Loucy (cell line): ENCODE measurements at regions not wholly inside any gene's neighbourhood (a gene's known extent, or its start where the extent isn't known, plus 50 kb on each side); places are given as distances from the start of the nearest gene placed in this dataset.

Source experiments
- EZH2phosphoT487 ChIP-seq: fragments of 200-600 bp; IDR thresholded peaks from 2 replicates; pipeline ENCODE4 v1.6.1; 2018; ENCODE audit warnings: antibody characterized with exemption, mild to moderate bottlenecking, moderate library complexity, borderline replicate concordance
- TF ChIP-seq, protein P1 (sequence below): fragments of 200-600 bp; sonication (generic); conservative IDR thresholded peaks from 2 replicates; pipeline ENCODE4 v1.5.1; 2014; ENCODE audit warnings: mild to moderate bottlenecking, antibody characterized with exemption, low read length

DNA sequence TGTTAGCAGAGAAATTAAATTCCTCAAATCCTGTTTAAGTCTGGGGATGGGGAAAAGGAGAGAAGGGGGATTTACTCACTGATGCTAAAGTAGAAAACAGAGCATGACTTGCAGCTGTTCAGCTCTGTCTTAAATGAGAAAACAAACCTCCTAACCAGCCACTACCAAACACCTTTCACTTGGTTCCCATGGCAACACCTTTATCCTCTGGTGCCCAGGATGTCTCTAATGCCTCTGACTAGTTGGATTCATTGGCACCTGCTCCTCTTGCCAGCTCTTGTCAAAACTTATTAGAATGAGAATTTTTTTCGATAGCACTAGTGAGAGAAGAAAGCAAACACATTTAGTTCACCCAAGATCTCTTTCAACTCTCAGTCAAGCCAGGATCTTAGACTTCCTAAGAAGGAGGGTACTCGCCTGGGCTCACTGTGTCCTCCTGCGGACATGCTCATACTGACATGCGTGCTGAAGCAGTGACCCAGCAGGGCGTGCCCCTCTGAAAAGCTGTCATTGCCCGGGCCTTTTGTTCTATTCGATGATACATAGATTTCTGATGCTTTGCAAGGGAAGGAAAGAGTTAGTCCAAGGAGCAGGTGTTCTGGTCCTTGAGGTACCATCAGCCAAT lies 656.0 kb upstream of the CELF4 start:
- TF ChIP-seq, protein P1, sequence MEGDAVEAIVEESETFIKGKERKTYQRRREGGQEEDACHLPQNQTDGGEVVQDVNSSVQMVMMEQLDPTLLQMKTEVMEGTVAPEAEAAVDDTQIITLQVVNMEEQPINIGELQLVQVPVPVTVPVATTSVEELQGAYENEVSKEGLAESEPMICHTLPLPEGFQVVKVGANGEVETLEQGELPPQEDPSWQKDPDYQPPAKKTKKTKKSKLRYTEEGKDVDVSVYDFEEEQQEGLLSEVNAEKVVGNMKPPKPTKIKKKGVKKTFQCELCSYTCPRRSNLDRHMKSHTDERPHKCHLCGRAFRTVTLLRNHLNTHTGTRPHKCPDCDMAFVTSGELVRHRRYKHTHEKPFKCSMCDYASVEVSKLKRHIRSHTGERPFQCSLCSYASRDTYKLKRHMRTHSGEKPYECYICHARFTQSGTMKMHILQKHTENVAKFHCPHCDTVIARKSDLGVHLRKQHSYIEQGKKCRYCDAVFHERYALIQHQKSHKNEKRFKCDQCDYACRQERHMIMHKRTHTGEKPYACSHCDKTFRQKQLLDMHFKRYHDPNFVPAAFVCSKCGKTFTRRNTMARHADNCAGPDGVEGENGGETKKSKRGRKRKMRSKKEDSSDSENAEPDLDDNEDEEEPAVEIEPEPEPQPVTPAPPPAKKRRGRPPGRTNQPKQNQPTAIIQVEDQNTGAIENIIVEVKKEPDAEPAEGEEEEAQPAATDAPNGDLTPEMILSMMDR, result no peak
- TF ChIP-seq EZH2phosphoT487, result no peak
